Omental fat pad (tissue), 3 donors: ENCODE measurements at regions not wholly inside any gene's neighbourhood (a gene's known extent, or its start where the extent isn't known, plus 50 kb on each side); places are given as distances from the start of the nearest gene placed in this dataset.

ENCODE experiments used
- ATAC-seq: fragments of 150-250 bp; one replicate; pipeline ENCODE4 v1.9.1; 2016; ENCODE audit warnings: mild to moderate bottlenecking, moderate library complexity; ENCODE audit not compliant: low FRiP score
- DNase-seq: peaks from one replicate; pipeline ENCODE4 v3.0.0-alpha.2; 2019; ENCODE audit warnings: low spot score
- CTCF ChIP-seq, 3 donors: fragments of 450-650 bp; IDR thresholded peaks; one replicate each; pipeline ENCODE4 v1.5.1; 2016 to 2017; ENCODE audit warnings: antibody characterized with exemption in 3 of 3, mild to moderate bottlenecking in 3 of 3, moderate library complexity in 2 of 3

- no peak for TF ChIP-seq CTCF (IDR thresholded peaks at IDR 0.05)
- DNase-seq (no peak), ATAC-seq (no peak)
Observed at GRCh38 chr2:129780316-129781270, 198.9 kb upstream of the RAB6C start.

- DNase-seq: no peak
- no peak for TF ChIP-seq CTCF (IDR thresholded peaks at IDR 0.05)
- no peak for ATAC-seq
Observed at GRCh38 chr2:129781749-129782632, 197.5 kb upstream of the RAB6C start.

- DNase-seq (no peak), ATAC-seq (no peak)
- TF ChIP-seq CTCF (IDR thresholded peaks at IDR 0.05): no peak
Observed at GRCh38 chr2:129782633-129782990, 196.9 kb upstream of the RAB6C start.

- no peak for ATAC-seq
- no peak for DNase-seq
- no peak for TF ChIP-seq CTCF (IDR thresholded peaks at IDR 0.05)
Observed at GRCh38 chr2:129784486-129784885, 195.0 kb upstream of the RAB6C start.

- DNase-seq: no peak
- TF ChIP-seq CTCF (IDR thresholded peaks at IDR 0.05): no peak
- ATAC-seq: no peak
Observed at GRCh38 chr2:129791712-129792111, 187.8 kb upstream of the RAB6C start.

GRCh38 chr2:129793431-129793902 lies 186.0 kb upstream of the RAB6C start:
- no peak for TF ChIP-seq CTCF (IDR thresholded peaks at IDR 0.05)
- DNase-seq: no peak
- ATAC-seq: no peak
